HCT116 (cell line): ENCODE measurements at regions not wholly inside any gene's neighbourhood (a gene's known extent, or its start where the extent isn't known, plus 50 kb on each side); places are given as distances from the start of the nearest gene placed in this dataset.

ENCODE experiments used
- ATAC-seq: fragments of 200-7000 bp; cut with Tn5 transposase; 2 replicates; pipeline ENCODE4 v1.9.1; 2020; ENCODE audit warnings: mild to moderate bottlenecking, moderate library complexity
- BruUV-seq: library from RNA; stranded (reverse); fragments of 400-500 nt; replicated peaks from 2 replicates; lab custom pipeline; 2021; lab: Mats Ljungman, UMichigan
- CTCF ChIA-PET: fragments of 300-600 bp; sonication (Branson Sonifier 250); formaldehyde crosslinking; loops from one replicate; lab custom pipeline; 2021; ENCODE audit warnings: antibody characterized with exemption; lab: Charles Lee
- POLR2A ChIA-PET: fragments of 300-600, 350-600 bp; sonication (Branson Sonifier 250); formaldehyde crosslinking; loops from one replicate; lab custom pipeline; 2021; ENCODE audit warnings: antibody characterized with exemption; lab: Charles Lee
- RAD21 ChIA-PET, 2 experiments: fragments of 300-600 bp; sonication (Branson Sonifier 250); formaldehyde crosslinking; loops; one replicate each; lab custom pipeline; 2023; ENCODE audit warnings: low total read pairs in 2 of 2; ENCODE audit not compliant: uncharacterized antibody in 2 of 2, unreplicated experiment in 2 of 2, low non-redundant PET in 1 of 2; lab: Charles Lee
- DNase-seq: peaks from one replicate; pipeline ENCODE4 v3.0.0-alpha.2; 2010; ENCODE audit warnings: low read depth, low spot score
- H2AFZ ChIP-seq: fragments of 200-600 bp; shearing (Covaris generic), sonication (generic); 2 replicates; pipeline ENCODE4 v1.6.1; 2017; ENCODE audit warnings: low read depth, mixed run types, mixed read lengths, antibody characterized with exemption, low read length; ENCODE audit not compliant: poor library complexity, severe bottlenecking
- H3K27ac ChIP-seq: 2 replicates; pipeline ENCODE4 v1.5.1; 2012; ENCODE audit warnings: low read depth, low read length
- H3K27me3 ChIP-seq: fragments of 200-600 bp; sonication (generic); 2 replicates; pipeline ENCODE4 v1.6.1; 2016; ENCODE audit warnings: mixed run types, low read length, mixed read lengths; ENCODE audit not compliant: insufficient read depth
- H3K36me3 ChIP-seq, 2 experiments: fragments of 200-500 bp in 1 of 2; fragments of 200-600 bp in 1 of 2; sonication (Bioruptor generic) in 1 of 2; sonication (generic) in 1 of 2; 2 replicates each; pipeline versions ENCODE4 v1.5.1 to v1.6.1; 2014 to 2016; ENCODE audit warnings: low read length in 2 of 2, inconsistent platforms in 1 of 2, mixed read lengths in 1 of 2, mixed run types in 1 of 2; ENCODE audit not compliant: insufficient read depth in 2 of 2, control insufficient read depth in 1 of 2
- H3K4me1 ChIP-seq, 2 experiments: fragments of 200-600 bp in 1 of 2; sonication (generic) in 1 of 2; 2 replicates each; pipeline versions ENCODE4 v1.5.1 to v1.6.1; 2012 to 2017; ENCODE audit warnings: low read length in 2 of 2, inconsistent platforms in 1 of 2, mild to moderate bottlenecking in 1 of 2, mixed read lengths in 1 of 2, mixed run types in 1 of 2, moderate library complexity in 1 of 2; ENCODE audit not compliant: insufficient read depth in 2 of 2, control insufficient read depth in 1 of 2
- H3K4me2 ChIP-seq: fragments of 200-600 bp; sonication (generic); 2 replicates; pipeline ENCODE4 v1.6.1; 2017; ENCODE audit warnings: mixed run types, low read length, mixed read lengths
- H3K4me3 ChIP-seq, 2 experiments: fragments of 200-600 bp in 1 of 2; sonication (generic) in 1 of 2; replicated peaks in 1 of 2; 2 replicates each; pipeline ENCODE4 v1.5.1; 2011 to 2016; ENCODE audit warnings: low read length in 2 of 2, control low read depth in 1 of 2, low read depth in 1 of 2, mild to moderate bottlenecking in 1 of 2, mixed read lengths in 1 of 2, mixed run types in 1 of 2
- H3K79me2 ChIP-seq: fragments of 200-600 bp; sonication (generic); 2 replicates; pipeline ENCODE4 v1.6.1; 2017; ENCODE audit warnings: mild to moderate bottlenecking, mixed run types, low read length, moderate library complexity, mixed read lengths; ENCODE audit not compliant: insufficient read depth
- H3K9ac ChIP-seq: fragments of 200-600 bp; sonication (generic); 2 replicates; pipeline ENCODE4 v1.6.1; 2016; ENCODE audit warnings: low read length, mixed read lengths
- H3K9me2 ChIP-seq: fragments of 200-600 bp; sonication (generic), shearing (Covaris generic); 2 replicates; pipeline ENCODE4 v1.6.1; 2017; ENCODE audit warnings: mixed run types, mild to moderate bottlenecking, moderate library complexity; ENCODE audit not compliant: insufficient read depth
- H3K9me3 ChIP-seq, 2 experiments: fragments of 200-500 bp in 1 of 2; fragments of 200-600 bp in 1 of 2; sonication (Bioruptor generic) in 1 of 2; sonication (generic) in 1 of 2; 2 replicates each; pipeline ENCODE4 v1.6.1; 2014 to 2017; ENCODE audit warnings: low read length in 2 of 2, mixed read lengths in 2 of 2, inconsistent platforms in 1 of 2, low read depth in 1 of 2, mild to moderate bottlenecking in 1 of 2, mixed run types in 1 of 2, moderate library complexity in 1 of 2; ENCODE audit not compliant: control insufficient read depth in 1 of 2, insufficient read depth in 1 of 2
- H4K20me1 ChIP-seq: fragments of 200-600 bp; sonication (generic), shearing (Covaris generic); 2 replicates; pipeline ENCODE4 v1.6.1; 2017; ENCODE audit warnings: mixed run types, mild to moderate bottlenecking, moderate library complexity; ENCODE audit not compliant: insufficient read depth
- CBX3 ChIP-seq: IDR thresholded peaks from 2 replicates; pipeline ENCODE4 v1.6.1; 2012; ENCODE audit warnings: low read depth
- CEBPB ChIP-seq: IDR thresholded peaks from 2 replicates; pipeline ENCODE4 v1.6.1; 2012; ENCODE audit warnings: low read depth
- EGR1 ChIP-seq: IDR thresholded peaks from 2 replicates; pipeline ENCODE4 v1.6.1; 2012; ENCODE audit warnings: low read depth
- ELF1 ChIP-seq: IDR thresholded peaks from 2 replicates; pipeline ENCODE4 v1.6.1; 2012; ENCODE audit warnings: low read depth, borderline replicate concordance
- EZH2 ChIP-seq: fragments of 200-600 bp; sonication (generic); IDR thresholded peaks from 2 replicates; pipeline ENCODE4 v1.6.1; 2017; ENCODE audit warnings: antibody characterized with exemption, mixed run types
- EZH2phosphoT487 ChIP-seq: fragments of 200-600 bp; IDR thresholded peaks from 2 replicates; pipeline ENCODE4 v1.6.1; 2018; ENCODE audit warnings: antibody characterized with exemption, borderline replicate concordance
- POLR2A ChIP-seq: IDR thresholded peaks from 2 replicates; pipeline ENCODE4 v1.7.0; 2011; ENCODE audit warnings: borderline replicate concordance; ENCODE audit not compliant: insufficient read depth, insufficient read length; ENCODE audit errors: extremely low read depth
- POLR2AphosphoS5 ChIP-seq: IDR thresholded peaks from 2 replicates; pipeline ENCODE4 v1.6.1; 2011; ENCODE audit warnings: mild to moderate bottlenecking, low read depth, low read length, moderate library complexity
- SIN3A ChIP-seq: IDR thresholded peaks from 2 replicates; pipeline ENCODE4 v1.6.1; 2012; ENCODE audit warnings: low read depth
- SP1 ChIP-seq: IDR thresholded peaks from 2 replicates; pipeline ENCODE4 v1.6.1; 2012; ENCODE audit warnings: low read depth
- SRF ChIP-seq: IDR thresholded peaks from 2 replicates; pipeline ENCODE4 v1.6.1; 2012; ENCODE audit warnings: low read depth
- TCF7L2 ChIP-seq: IDR thresholded peaks from 2 replicates; pipeline ENCODE4 v1.7.0; 2011; ENCODE audit warnings: borderline replicate concordance, inconsistent platforms; ENCODE audit not compliant: insufficient read depth, insufficient read length; ENCODE audit errors: extremely low read depth
- YY1 ChIP-seq: IDR thresholded peaks from 2 replicates; pipeline ENCODE4 v1.6.1; 2011; ENCODE audit warnings: low read length, low read depth, moderate library complexity, mild to moderate bottlenecking; ENCODE audit not compliant: insufficient replicate concordance; ENCODE audit errors: extremely low read depth
- intact Hi-C: fragments of 100-400 bp; cut with micrococcal nuclease; formaldehyde crosslinking; loops from 2 replicates; pipeline ENCODE4 v1.10.0; 2022
- TF ChIP-seq, protein P1 (sequence below): IDR thresholded peaks from 2 replicates; pipeline ENCODE4 v1.6.1; 2012
- TF ChIP-seq, protein P2 (sequence below): IDR thresholded peaks from 2 replicates; pipeline ENCODE4 v1.6.1; 2012
- TF ChIP-seq, protein P3 (sequence below), 3 experiments: fragments of 200-600 bp in 1 of 3; sonication (generic) in 1 of 3; IDR thresholded peaks in 2 of 3; conservative IDR thresholded peaks in 1 of 3; 2 replicates each; pipeline ENCODE4 v1.5.1; 2012 to 2017; ENCODE audit warnings: low read depth in 2 of 3, low read length in 2 of 3, antibody characterized with exemption in 1 of 3, borderline replicate concordance in 1 of 3, control low read depth in 1 of 3, mild to moderate bottlenecking in 1 of 3, mixed read lengths in 1 of 3, mixed run types in 1 of 3, moderate library complexity in 1 of 3; ENCODE audit not compliant: insufficient read depth in 1 of 3

DNA sequence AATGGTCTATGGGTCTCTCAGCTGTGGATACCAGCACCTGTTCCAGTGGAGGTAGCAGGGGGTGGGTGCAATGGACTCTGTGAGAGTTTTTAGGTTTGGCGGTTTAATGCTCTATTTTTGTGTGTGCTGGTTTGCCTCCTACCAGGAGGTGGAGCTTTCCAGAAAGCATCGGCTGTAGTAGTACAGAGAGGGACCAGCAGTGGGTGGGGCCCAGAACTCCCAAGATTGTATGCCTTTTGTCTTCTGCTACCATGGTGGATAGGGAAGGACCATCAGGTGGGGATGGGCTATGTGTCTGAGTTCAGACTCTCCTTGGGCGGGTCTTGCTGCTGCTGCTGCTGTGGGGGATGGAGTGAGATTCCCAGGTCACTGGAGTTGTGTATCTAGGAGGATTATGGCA is 557.2 kb upstream of the GRID2 start:
- ATAC-seq (peak; percentile 58; the same call in 1 of the 2 replicates), DNase-seq (no peak)
- H3K9me2 ChIP-seq: no peaks in the 10 kb centered on the region
- RAD21 ChIA-PET: no interaction called here
- H3K4me3 ChIP-seq: no peak overlapping the region
- H3K4me2 ChIP-seq: no peak overlapping the region
- H3K4me1 ChIP-seq: no peaks in the 10 kb centered on the region
- no peak overlapping the region for H3K27ac ChIP-seq
- intact Hi-C loops: no loop called here
- BruUV-seq: no TSS peak
- H3K27me3 ChIP-seq: no peaks in the 10 kb centered on the region
- TF ChIP-seq EZH2phosphoT487 (no peak), ELF1 (no peak), POLR2A (no peak), YY1 (no peak), SP1 (no peak), EGR1 (no peak), CEBPB (no peak), POLR2AphosphoS5 (no peak), SIN3A (no peak), EZH2 (no peak), TCF7L2 (no peak), CBX3 (no peak), SRF (no peak)
- TF ChIP-seq, protein P1, sequence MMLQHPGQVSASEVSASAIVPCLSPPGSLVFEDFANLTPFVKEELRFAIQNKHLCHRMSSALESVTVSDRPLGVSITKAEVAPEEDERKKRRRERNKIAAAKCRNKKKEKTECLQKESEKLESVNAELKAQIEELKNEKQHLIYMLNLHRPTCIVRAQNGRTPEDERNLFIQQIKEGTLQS: no peak
- TF ChIP-seq, protein P2, sequence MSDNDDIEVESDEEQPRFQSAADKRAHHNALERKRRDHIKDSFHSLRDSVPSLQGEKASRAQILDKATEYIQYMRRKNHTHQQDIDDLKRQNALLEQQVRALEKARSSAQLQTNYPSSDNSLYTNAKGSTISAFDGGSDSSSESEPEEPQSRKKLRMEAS: no peak
- TF ChIP-seq, protein P3, sequence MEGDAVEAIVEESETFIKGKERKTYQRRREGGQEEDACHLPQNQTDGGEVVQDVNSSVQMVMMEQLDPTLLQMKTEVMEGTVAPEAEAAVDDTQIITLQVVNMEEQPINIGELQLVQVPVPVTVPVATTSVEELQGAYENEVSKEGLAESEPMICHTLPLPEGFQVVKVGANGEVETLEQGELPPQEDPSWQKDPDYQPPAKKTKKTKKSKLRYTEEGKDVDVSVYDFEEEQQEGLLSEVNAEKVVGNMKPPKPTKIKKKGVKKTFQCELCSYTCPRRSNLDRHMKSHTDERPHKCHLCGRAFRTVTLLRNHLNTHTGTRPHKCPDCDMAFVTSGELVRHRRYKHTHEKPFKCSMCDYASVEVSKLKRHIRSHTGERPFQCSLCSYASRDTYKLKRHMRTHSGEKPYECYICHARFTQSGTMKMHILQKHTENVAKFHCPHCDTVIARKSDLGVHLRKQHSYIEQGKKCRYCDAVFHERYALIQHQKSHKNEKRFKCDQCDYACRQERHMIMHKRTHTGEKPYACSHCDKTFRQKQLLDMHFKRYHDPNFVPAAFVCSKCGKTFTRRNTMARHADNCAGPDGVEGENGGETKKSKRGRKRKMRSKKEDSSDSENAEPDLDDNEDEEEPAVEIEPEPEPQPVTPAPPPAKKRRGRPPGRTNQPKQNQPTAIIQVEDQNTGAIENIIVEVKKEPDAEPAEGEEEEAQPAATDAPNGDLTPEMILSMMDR (IDR thresholded peaks at IDR 0.05 in 2 of 3, conservative IDR thresholded peaks at IDR 0.05 in 1 of 3; ENCODE audit: borderline replicate concordance in 1 of 3, insufficient read depth in 1 of 3, low read depth in 2 of 3, low read length in 2 of 3): no peak
- CTCF ChIA-PET: no interaction called here
- H3K9ac ChIP-seq: no peak overlapping the region
- no peaks in the 10 kb centered on the region for H4K20me1 ChIP-seq
- H3K79me2 ChIP-seq: no peaks in the 10 kb centered on the region
- no peak overlapping the region for H2AFZ ChIP-seq
- no peaks in the 10 kb centered on the region for H3K9me3 ChIP-seq
- H3K36me3 ChIP-seq: no peaks in the 10 kb centered on the region
- POLR2A ChIA-PET: no interaction called here
